Neural progenitor cell (in vitro differentiated cells): ENCODE measurements at regions not wholly inside any gene's neighbourhood (a gene's known extent, or its start where the extent isn't known, plus 50 kb on each side); places are given as distances from the start of the nearest gene placed in this dataset.

Source experiments
- EZH2 ChIP-seq: fragments of 200-600 bp; sonication (generic); IDR thresholded peaks from 2 replicates; pipeline ENCODE4 v1.6.1; 2017; ENCODE audit warnings: antibody characterized with exemption, mild to moderate bottlenecking, moderate library complexity
- TF ChIP-seq, protein P1 (sequence below): fragments of 200-600 bp; sonication (generic); IDR thresholded peaks from 2 replicates; pipeline ENCODE4 v1.5.1; 2017; ENCODE audit warnings: antibody characterized with exemption, mild to moderate bottlenecking

DNA sequence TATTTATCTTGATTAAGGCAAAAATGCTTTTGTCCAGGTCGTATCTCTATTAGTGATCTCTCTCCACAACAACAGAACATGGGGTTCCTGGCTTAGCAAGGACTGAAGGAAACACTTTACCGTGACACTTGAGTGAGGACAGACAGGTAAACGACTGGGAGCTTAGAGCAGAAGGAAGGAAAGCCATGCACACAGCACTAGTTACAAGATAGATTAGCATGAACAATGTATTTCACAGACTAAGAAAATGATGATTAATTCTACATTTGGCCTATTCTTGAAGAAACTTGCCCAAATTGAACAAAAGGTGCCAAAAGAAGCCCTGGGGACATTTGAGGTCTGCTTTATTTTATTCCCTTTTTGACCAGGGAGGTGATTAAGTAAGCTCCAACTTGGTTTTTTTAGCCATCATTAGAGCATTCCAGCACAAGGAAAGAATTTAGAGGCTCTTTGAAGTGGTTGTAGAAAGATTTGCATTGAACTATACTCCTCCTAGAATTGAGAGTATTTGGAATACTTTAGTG is 248.5 kb downstream of the USP25 start:
- TF ChIP-seq, protein P1, sequence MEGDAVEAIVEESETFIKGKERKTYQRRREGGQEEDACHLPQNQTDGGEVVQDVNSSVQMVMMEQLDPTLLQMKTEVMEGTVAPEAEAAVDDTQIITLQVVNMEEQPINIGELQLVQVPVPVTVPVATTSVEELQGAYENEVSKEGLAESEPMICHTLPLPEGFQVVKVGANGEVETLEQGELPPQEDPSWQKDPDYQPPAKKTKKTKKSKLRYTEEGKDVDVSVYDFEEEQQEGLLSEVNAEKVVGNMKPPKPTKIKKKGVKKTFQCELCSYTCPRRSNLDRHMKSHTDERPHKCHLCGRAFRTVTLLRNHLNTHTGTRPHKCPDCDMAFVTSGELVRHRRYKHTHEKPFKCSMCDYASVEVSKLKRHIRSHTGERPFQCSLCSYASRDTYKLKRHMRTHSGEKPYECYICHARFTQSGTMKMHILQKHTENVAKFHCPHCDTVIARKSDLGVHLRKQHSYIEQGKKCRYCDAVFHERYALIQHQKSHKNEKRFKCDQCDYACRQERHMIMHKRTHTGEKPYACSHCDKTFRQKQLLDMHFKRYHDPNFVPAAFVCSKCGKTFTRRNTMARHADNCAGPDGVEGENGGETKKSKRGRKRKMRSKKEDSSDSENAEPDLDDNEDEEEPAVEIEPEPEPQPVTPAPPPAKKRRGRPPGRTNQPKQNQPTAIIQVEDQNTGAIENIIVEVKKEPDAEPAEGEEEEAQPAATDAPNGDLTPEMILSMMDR, result no peak
- no peak for TF ChIP-seq EZH2
